Stromal cell of bone marrow (primary cell): ENCODE measurements at regions not wholly inside any gene's neighbourhood (a gene's known extent, or its start where the extent isn't known, plus 50 kb on each side); places are given as distances from the start of the nearest gene placed in this dataset.
"Not testable (repeated sequence)": the region's sequence is repeated elsewhere in the genome, so short reads cannot be mapped to it uniquely, and the experiment has no call there.

ENCODE experiments used
- DNase-seq: peaks from one replicate; pipeline ENCODE4 v3.0.0-alpha.2; 2012; ENCODE audit warnings: low read depth

DNA sequence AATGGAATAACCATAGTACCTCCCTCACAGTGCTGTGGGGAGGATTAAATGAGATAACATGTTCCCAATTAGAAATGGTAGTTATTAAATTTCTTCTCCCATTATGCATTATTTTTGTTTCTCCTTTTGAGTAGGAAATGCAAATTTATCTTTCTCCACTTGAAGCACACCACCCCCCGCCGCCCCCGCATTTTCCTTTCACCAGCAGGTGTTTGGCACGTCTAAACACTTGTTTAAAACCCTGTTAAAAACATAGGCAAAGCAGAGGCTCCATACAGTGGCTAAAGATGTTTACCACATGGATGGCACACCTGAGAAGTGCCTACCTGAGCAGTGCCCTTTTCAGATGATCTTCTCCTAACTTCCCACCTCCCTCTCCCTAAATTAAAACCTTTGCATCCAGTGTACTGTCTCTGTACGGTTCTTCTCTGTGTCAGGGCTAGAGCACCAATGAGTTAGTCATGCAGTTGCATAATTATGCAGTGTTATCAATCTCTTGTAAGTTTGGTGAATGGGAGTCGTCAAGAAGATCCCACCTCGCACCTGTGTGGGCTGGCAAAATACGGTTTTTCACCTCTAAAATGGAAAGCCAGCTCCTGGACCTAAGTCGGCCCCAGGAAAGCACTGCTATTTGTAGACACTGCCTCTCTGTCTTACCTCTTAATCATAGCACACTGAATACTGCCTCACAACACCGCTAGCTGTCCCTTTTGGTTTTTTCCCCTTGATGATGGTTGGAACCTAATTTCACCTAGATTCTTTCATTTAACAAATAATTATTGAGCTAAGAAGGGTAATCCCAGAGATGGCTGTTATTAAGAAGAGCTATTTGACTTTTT lies 122.0 kb downstream of the CT47B1 start:
- no peak for DNase-seq

DNA sequence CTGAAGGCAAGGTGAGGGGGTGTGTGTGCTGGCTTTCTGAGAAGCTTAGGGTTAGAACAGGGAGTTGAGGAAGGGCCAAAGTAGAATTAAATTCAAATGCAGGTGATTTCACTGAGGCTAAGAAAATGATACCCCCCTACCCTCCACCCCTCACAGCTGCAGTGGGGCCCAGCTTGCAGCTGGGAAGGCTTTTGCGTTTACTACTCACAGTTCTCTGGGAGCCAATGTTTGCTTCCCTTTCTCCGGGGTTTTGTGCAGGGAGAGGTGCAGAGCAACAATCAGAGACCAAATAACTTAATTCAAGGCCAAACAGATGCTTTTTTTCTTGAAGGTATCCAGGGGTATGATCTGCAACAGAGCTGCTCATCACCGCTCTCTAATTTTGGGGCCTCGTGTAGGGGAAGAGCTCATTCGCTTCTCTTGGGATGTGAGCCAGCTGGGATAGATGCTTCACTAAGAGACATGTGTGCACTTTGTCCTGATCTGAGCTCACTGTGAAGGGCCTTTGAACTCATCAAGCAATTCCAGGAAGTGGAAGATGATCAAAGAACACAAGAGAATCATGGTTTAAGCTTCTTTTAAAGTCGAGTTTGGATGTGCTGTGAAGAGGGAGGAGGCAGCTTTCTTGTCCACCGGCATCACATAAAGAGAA lies 122.7 kb upstream of the C1GALT1C1 start:
- DNase-seq = no peak

DNA sequence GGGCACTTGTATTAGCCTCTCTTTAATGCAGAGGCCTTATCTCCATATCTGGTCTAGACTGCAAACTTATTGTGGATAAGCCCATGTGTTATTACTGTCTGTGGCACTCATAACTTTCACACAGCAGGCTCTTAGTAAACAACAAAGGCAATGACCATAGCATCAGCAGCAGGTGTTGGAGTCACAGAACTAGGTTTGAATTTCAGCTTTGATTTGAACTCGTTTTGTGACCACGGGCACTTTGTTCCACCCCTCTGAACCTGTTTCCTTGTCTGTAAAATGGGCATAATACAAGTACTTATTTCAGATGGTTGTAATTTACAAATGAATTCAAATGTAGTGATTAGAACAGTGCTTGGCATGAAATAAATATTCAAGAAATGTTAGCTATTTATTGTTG lies 121.8 kb upstream of the C1GALT1C1 start:
- no peak for DNase-seq

DNA sequence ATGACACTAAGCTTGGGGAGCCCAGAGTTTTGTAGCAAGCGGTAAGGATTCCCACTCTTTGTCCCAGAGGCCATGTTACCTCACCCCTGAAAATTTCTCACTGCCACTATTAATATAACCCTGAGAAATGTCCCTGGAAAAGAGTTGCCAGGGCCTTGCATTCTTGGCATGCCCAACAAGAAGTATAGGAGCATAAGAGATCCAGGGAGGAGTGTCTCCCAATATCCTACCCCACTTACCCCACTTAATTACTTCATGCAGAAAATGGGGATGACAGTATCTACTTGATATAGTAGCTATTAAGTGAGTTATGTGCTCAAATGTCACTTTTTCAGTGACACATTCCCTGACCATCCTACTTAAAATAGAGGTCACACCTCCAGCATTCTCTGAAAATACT lies 120.5 kb upstream of the C1GALT1C1 start:
- DNase-seq = no peak

DNA sequence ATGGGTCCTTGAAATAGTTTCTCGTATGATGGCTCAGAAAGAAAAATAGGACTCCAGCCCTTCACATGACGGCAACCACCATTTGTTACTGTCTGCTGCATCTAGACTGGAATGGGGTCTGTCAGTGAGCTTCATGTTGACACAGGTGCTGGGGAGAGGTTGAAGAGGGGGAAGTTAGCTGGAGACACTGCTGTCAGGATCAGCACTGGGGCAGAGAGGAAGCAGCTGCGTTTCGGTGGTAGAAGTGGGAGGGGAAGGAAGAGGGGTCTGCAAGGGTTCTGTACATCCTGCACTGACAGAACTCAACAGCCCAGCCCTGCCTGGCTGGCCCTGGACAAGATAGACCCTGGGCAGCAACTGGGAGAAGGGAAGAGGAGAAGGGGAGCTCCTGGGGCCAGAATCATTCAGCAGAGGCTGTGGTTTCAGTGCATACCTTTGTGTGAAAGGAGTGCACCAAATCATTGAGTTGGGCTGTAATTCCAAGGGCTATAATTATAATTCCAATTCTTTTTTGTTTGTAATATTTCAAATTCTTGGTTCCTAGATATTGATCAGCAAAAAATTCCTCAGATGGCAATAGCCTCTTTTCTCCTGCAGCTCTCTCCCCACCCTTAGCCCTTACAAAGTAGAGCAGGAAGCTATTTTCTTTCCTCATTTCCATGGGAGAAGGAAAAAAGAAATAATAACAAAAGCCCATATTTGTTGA lies 119.4 kb upstream of the C1GALT1C1 start:
- no peak for DNase-seq

DNA sequence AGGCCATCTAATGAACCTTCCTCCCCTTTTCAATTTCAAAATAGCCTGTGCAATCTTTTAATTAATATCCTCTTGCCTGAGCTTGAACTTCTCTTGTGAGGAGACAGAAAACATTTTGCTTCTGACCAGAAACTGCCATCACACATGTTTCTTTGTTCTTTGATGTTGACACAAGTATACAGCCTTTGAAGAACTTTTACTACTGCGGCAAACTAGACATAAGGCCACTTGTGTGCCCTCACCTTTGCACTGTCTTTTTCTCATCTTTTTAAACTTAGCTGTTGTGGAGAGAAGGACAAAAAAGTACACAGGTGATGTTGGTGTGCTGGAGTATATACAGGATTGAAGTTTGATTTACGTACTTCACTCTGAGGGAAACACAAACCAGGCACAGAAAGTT lies 116.3 kb upstream of the C1GALT1C1 start:
- DNase-seq = no peak

DNA sequence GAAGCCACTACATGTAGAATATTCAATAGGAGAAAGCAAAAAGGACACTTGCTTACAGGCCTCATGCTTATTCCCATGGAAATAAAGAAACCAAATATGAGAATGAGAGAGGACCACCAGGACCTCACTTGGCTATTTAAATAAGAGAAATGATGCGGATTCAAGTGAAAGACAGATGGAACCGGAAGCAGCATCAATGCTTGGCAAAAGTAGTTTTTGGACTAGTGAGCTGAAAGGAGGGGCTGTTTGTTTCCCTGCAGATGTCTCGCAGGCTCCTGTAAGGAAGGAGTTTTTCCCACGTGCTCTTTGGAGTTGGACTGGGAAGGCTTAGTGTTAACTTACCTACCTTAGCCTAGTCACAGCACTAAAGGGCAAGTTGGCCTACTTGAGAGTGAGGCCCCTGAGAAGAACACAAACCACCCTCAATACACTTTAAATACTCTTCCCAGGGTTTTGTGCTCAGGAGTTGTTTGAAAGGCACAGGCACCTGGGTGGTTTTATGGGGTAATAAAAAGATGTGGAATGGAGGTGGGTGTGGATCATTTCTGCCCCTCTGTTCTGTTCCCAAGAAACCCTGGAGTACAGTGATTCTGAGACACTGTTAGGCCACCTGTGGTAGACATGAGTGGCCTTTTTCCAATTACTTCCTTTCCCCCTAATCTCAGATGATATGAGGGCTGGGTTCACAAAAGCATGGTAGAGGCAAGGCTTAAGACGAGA lies 113.3 kb upstream of the C1GALT1C1 start:
- DNase-seq = no peak

DNA sequence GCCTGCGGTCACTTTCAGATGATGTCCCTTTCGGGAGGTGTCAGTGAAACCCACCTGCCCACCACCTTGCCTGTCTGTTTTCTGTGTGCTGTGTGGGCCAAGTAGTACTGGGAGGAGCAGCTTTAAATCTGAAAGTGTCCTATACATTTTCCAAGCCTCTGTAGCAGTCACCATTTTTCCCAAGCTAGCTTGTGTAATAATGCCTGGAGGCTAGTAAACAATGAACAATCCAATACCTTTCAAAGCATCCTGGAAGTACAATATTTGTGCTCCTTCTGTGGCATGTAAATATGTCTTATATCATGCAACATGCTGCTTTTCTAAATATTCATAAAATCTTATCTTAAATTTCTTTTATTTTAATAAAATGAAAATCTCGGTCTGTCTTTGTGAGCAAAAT lies 111.6 kb upstream of the C1GALT1C1 start:
- no peak for DNase-seq

DNA sequence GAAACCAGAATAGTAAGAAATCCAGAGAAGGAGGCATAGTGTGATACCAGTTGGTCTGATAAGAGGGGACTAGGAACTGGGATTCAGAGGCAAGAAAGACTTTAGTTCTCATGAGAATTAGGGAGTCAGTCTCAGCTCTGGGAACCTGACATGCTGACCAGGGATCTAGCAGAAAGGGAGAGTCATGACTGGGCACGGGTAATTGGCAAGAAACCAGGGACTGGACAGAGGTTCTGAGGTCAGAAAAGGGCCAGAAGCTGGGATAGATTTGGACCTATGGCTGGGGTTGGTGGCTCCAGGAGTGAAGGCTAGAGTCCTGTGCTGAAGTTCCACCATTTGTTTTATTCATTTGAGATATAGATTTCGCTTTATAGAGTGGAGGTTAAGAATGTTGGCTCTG lies 110.2 kb upstream of the C1GALT1C1 start:
- no peak for DNase-seq

DNA sequence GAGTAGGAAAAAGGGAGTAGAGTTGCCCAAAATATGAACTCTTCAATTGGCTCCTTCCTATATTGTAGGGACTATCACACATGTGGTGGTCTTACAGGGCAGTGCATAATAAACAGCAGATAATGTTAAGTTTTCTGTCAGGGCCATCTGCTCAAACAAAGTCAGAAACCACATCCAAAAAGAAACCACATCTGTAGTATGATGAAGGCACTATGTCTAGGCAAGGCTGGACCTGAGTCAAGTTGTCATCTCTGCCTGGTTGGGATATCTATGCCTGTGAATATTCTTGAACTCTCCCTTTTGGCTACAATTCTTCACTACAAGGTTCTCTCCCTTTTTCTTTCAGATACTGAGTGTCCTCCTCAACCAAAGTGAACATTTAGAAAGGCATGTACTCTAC lies 109.4 kb upstream of the C1GALT1C1 start:
- DNase-seq = no peak

DNA sequence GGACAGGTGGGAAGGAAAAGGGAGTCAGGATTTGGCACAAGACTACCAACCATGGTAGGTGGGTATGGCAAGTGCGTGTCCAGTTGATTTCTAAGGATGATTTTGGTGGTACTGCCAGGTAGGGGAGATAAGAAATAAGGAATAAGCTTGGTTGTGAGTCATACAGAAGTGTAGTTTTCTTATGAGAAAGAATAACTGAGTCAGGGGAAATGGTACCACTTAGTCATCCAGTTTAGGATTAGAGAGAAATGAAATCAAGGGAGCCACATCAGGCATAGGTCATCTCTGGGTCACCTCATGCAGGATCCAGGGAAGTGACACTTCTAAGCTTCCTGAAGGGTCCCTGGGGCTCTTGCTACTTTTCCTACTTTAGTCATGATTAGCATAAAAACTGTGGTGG lies 107.1 kb upstream of the C1GALT1C1 start:
- DNase-seq = peak; percentile 33

DNA sequence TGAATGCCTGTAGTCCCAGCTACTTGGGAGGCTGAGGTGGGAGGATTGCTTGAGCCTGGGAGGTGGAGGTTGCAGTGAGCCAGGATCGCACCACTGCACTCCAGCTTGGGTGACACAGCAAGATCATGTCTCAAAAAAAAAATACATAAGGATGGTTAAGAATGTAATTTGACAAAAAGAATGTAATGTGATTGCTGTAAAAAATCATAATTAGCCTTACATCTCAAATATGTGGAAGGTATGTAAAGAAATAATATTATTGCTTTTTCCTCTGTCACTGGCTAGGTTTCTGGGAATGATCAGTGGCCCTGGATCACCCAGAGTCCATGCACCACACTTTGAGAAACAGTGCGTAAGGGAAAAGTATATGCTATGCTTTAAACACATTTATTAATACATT lies 106.1 kb upstream of the C1GALT1C1 start:
- DNase-seq = no peak

DNA sequence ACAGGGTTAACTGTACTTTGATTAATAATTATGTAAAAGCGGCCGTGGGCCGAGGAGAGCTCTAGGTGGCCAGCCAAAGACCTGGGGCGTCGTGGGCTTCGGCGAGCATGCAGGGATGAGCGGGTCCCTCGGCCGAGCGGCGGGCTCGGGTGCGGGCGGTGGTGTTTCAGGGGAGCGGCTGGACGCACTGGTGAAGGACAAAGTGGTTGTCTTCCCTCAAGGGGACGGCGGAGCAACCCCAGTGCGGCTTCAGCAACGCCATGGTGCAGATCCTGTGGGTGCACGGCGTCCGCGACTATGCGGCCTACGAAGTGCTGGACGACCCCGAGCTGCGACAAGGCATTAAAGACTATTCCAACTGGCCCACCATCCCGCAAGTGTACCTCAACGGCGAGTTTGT lies 103.0 kb upstream of the C1GALT1C1 start:
- DNase-seq = no peak

DNA sequence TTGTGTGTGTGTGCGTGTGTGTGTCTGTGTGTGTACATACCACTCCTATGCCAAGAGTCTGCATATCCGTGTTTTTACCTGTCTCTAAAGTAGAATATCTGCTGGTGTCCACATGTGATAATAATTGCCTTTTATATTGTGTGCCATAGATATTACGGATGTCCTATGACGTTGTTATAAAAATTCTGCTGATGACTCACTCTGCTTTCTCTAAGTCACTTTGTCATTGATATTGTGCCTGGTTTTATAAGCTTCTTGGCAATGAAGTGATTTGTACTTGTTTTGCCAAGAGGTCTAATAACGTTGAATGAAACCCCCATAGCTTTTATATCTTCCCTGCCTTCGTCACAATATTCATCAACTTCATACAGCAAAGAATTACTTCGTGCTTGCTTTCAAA lies 102.6 kb upstream of the C1GALT1C1 start:
- DNase-seq = no peak

DNA sequence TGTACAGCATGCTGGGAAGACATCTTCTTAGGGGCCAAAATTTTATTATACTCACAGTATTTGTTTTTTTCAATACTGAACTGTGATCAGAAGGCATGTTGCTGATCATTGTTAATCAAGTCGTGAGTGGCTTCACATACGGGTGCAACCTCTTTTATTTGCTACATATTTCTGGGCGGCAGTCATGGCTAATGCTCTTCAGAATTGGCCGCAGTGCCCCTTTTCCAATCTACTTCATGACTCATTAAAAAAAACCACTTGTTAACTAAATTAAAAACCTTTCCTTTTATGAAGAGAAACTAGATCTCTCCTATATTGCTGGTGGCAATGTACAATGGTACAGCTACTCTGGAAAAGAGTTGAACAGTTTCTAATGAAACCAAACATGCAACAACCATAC lies 101.5 kb upstream of the C1GALT1C1 start:
- DNase-seq = no peak

DNA sequence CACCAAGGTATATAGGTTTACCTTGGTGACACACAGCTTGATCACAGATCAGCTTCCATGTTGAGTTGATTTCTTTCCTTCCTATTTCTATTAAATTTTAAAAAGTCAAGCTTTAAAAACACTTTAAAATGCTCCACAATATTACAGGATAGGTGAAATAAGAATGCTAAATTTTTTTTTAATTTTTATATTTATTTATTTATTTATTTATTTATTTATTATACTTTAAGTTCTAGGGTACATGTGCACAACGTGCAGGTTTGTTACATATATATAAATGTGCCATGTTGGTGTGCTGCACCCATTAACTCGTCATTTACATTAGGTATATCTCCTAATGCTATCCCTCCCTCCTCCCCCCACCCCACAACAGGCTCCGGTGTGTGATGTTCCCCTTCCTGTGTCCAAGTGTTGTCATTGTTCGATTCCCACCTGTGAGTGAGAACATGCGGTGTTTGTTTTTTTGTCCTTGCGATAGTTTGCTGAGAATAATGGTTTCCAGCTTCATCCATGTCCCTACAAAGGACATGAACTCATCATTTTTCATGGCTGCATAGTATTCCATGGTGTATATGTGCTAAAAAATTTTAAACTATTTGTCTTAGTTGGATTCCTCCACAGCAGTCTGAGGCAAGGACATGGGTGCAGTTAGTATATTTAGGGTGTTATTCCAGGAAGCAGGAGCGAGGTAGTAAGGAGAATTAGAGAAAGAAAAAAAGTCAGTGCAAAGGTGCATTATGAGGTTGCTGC lies 99.8 kb upstream of the C1GALT1C1 start:
- DNase-seq = not testable (repeated sequence)

DNA sequence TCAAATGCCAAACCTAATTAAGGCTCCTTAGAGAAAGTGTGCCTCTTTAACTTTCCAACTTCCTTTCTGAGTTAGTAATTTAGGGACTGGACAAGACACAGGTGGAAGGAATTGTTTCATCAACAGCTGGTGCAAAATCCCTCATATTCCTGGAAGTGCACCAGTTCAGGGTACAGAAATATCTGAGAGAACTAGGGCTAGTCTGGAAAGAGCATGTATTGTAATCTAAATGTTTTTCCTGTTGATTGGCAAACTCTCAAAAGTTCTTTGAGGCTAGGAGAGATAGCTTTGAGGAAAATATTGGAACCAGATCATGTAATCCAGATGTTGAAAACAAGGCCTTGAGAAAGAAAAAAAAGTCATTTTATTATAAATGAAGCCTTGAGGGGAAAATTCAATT lies 98.1 kb upstream of the C1GALT1C1 start:
- DNase-seq = no peak

DNA sequence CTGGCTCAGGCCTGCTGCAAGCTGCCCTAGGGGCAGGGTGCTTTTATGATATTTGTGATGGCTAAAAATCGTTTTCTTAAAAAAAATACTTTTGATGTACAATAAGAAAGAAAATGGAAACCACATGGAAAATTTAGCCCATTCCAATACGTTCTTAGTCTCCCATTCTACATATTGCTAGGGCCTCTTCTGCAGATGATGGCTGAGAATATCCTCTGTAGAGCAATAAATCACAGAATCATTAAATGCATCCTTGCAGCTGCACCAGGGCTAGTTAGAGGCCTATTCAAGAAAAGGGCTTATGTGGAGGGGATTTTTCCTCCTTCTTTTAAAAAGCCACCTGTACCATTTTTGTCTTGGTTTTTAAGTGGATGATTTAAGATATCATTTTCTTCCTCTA lies 97.6 kb upstream of the C1GALT1C1 start:
- DNase-seq = no peak

DNA sequence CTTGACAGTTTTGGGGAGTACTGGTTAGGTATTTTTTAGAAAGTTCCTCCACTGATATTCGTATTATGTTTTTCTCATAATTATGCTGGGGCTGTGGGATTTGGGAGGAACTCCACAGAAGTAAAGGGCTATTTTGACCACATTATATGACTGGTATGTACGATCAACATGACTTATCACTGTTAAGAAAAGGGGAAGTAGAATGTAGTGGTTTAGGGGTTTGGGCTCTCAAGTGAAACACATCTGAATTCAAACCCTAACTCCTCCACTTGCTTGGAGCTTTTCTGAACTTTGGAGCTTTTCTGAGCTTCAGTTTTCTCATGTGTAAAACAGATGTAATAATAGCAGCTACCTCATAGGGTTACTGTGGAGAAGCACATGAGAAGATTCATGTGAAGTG lies 96.4 kb upstream of the C1GALT1C1 start:
- DNase-seq = no peak

DNA sequence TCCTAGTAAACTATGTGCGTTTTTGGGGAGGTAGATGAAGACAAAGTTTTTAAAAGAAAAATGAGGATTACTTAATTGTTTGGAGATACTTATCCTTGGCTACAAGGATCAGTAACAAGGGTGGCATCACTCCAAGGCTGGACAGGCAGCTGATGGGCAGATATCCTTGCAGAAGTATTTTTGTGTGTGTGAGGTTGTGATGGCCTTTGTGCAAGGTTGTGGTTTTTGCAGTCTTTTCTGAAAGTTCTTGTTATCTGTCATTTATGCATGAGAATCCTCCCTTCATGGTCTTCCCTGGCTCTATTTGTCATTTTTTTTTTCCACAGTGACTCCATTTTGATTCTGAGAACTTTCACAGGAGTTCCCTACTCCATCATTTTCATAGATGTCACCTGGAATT lies 96.0 kb upstream of the C1GALT1C1 start:
- DNase-seq = no peak

DNA sequence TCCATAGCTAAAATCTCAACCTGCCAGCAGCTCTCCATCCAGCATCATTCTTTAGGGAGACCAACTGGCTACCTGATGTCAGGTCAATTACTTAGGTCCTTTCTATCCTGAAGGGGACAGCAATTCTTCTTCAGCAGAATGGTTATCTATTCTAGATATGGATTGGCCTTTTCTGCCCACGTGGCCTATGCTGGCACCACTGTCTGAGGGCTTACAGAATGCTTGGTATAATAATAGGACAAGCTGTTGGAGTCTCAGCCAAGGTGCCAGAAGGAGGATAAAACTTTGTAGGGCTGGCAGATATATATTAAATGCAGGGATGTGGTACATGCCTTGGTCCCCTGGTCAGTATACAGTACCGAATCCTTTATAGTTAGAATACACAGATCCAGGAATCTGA lies 89.8 kb upstream of the C1GALT1C1 start:
- no peak for DNase-seq

DNA sequence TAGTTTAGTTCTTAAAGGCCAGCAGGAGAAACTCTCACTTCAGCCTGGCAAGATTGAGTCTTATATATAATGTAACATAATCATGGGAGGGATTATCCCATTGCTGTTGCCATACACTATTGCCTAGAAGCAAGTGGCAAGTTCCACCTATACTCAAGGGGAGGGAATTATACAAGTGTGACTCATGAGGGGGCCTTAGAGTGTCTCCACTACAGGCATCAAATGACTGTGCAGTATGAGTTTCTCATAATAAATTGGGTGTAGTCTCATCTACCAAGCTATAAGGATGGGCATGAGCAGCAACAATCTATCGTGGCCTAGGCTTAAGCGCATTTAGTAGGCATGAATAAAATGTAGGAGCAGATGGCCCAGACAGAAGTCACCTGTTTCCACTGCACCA lies 89.1 kb upstream of the C1GALT1C1 start:
- no peak for DNase-seq
